ENCODE measurements at regions not wholly inside any gene's neighbourhood (a gene's known extent, or its start where the extent isn't known, plus 50 kb on each side); places are given as distances from the start of the nearest gene placed in this dataset.
A peak's percentile ranks its signal among the peaks of the same experiment; 100 is the strongest.

- Histone ChIP-seq H3K27me3 (ENCODE audit: control insufficient read depth, insufficient read depth, low read length, poor library complexity, severe bottlenecking) (no peaks in the 10 kb centered on the region), H3K4me1 (ENCODE audit: control insufficient read depth, insufficient read depth, low read length) (peaks cover 6% of the 10 kb centered on the region), H3K27ac (ENCODE audit: low read depth, low read length) (peak overlapping the region; percentile 49), H3K9ac (ENCODE audit: extremely low read depth, low read length, poor library complexity, severe bottlenecking) (no peak overlapping the region), H3K4me3 (ENCODE audit: low read length) (no peak overlapping the region), H3K9me3 (ENCODE audit: control insufficient read depth, low read length) (no peaks in the 10 kb centered on the region), H3K36me3 (ENCODE audit: control insufficient read depth, insufficient read depth, low read length) (no peaks in the 10 kb centered on the region)
- Mint-ChIP-seq H3K4me3 (no peak overlapping the region), H3K27me3 (ENCODE audit: insufficient read depth) (no peaks in the 10 kb centered on the region), H3K36me3 (ENCODE audit: low read depth) (no peaks in the 10 kb centered on the region), H3K4me1 (peaks cover 10% of the 10 kb centered on the region), H3K27ac (no peak overlapping the region), H3K9me3 (no peaks in the 10 kb centered on the region)
- TF ChIP-seq, protein P1, sequence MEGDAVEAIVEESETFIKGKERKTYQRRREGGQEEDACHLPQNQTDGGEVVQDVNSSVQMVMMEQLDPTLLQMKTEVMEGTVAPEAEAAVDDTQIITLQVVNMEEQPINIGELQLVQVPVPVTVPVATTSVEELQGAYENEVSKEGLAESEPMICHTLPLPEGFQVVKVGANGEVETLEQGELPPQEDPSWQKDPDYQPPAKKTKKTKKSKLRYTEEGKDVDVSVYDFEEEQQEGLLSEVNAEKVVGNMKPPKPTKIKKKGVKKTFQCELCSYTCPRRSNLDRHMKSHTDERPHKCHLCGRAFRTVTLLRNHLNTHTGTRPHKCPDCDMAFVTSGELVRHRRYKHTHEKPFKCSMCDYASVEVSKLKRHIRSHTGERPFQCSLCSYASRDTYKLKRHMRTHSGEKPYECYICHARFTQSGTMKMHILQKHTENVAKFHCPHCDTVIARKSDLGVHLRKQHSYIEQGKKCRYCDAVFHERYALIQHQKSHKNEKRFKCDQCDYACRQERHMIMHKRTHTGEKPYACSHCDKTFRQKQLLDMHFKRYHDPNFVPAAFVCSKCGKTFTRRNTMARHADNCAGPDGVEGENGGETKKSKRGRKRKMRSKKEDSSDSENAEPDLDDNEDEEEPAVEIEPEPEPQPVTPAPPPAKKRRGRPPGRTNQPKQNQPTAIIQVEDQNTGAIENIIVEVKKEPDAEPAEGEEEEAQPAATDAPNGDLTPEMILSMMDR (conservative IDR thresholded peaks at IDR 0.05) = no peak
- DNase-seq = peak; percentile 65
Measured at GRCh38 chr5:96065685-96066385, 104.2 kb upstream of the ELL2 start.

DNA sequence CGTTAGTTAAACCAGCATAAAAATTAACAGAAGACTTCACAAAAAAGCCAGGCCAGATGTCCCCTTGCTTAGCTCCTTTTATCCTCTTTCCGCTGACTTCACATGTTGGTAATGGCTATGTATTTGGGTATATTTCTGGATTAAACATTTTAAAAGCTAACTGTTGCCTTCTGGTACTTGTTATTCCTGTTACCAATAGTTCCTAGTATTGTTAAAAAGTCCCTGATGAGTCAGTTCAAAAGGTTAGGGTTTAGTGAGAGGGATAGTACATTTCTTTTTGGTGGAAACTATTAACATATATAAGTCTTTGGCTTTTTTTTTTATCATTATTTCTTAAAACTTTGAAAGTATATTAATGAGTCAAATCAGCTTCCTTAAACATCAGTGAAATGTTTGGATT, 103.2 kb upstream of the ELL2 start:
- H3K27ac Mint-ChIP-seq = no peak overlapping the region
- H3K4me1 Mint-ChIP-seq = peaks cover 10% of the 10 kb centered on the region
- no peaks in the 10 kb centered on the region for H3K9me3 Mint-ChIP-seq
- H3K9me3 ChIP-seq (ENCODE audit: control insufficient read depth, low read length) = no peaks in the 10 kb centered on the region
- no peak overlapping the region for H3K4me3 Mint-ChIP-seq
- no peaks in the 10 kb centered on the region for H3K27me3 Mint-ChIP-seq (ENCODE audit: insufficient read depth)
- TF ChIP-seq, protein P1 (conservative IDR thresholded peaks at IDR 0.05) = no peak
- no peak overlapping the region for H3K9ac ChIP-seq (ENCODE audit: extremely low read depth, low read length, poor library complexity, severe bottlenecking)
- H3K4me3 ChIP-seq (ENCODE audit: low read length) = no peak overlapping the region
- DNase-seq = no peak
- H3K36me3 ChIP-seq (ENCODE audit: control insufficient read depth, insufficient read depth, low read length) = no peaks in the 10 kb centered on the region
- peaks cover 6% of the 10 kb centered on the region for H3K4me1 ChIP-seq (ENCODE audit: control insufficient read depth, insufficient read depth, low read length)
- H3K36me3 Mint-ChIP-seq (ENCODE audit: low read depth) = no peaks in the 10 kb centered on the region
- WGBS, 2 experiments (ENCODE audit: insufficient coverage in 1 of 2, insufficient read length in 1 of 2) = 95% methylated on average over 2 of the region's 2 CpGs; no CpG with 5 or more reads in 1 of the 2 experiments
- no peak overlapping the region for H3K27ac ChIP-seq (ENCODE audit: low read depth, low read length)
- H3K27me3 ChIP-seq (ENCODE audit: control insufficient read depth, insufficient read depth, low read length, poor library complexity, severe bottlenecking) = no peaks in the 10 kb centered on the region

GRCh38 chr5:96062836-96063235, 101.2 kb upstream of the ELL2 start:
- no peaks in the 10 kb centered on the region for H3K9me3 Mint-ChIP-seq
- TF ChIP-seq, protein P1 (conservative IDR thresholded peaks at IDR 0.05) = no peak
- Histone ChIP-seq H3K4me3 (ENCODE audit: low read length) (no peak overlapping the region), H3K27me3 (ENCODE audit: control insufficient read depth, insufficient read depth, low read length, poor library complexity, severe bottlenecking) (no peaks in the 10 kb centered on the region), H3K4me1 (ENCODE audit: control insufficient read depth, insufficient read depth, low read length) (peaks cover 6% of the 10 kb centered on the region), H3K36me3 (ENCODE audit: control insufficient read depth, insufficient read depth, low read length) (no peaks in the 10 kb centered on the region), H3K9me3 (ENCODE audit: control insufficient read depth, low read length) (no peaks in the 10 kb centered on the region), H3K9ac (ENCODE audit: extremely low read depth, low read length, poor library complexity, severe bottlenecking) (no peak overlapping the region), H3K27ac (ENCODE audit: low read depth, low read length) (no peak overlapping the region)
- H3K4me1 Mint-ChIP-seq = peaks cover 10% of the 10 kb centered on the region
- H3K27me3 Mint-ChIP-seq (ENCODE audit: insufficient read depth) = no peaks in the 10 kb centered on the region
- DNase-seq = no peak
- no peaks in the 10 kb centered on the region for H3K36me3 Mint-ChIP-seq (ENCODE audit: low read depth)
- H3K27ac Mint-ChIP-seq = no peak overlapping the region
- H3K4me3 Mint-ChIP-seq = no peak overlapping the region
- WGBS, 2 experiments (ENCODE audit: insufficient coverage in 1 of 2, insufficient read length in 1 of 2) = 83 to 100% methylated on average over 1 of the region's 1 CpG
